ENCODE measurements at regions not wholly inside any gene's neighbourhood (a gene's known extent, or its start where the extent isn't known, plus 50 kb on each side); places are given as distances from the start of the nearest gene placed in this dataset.

DNA sequence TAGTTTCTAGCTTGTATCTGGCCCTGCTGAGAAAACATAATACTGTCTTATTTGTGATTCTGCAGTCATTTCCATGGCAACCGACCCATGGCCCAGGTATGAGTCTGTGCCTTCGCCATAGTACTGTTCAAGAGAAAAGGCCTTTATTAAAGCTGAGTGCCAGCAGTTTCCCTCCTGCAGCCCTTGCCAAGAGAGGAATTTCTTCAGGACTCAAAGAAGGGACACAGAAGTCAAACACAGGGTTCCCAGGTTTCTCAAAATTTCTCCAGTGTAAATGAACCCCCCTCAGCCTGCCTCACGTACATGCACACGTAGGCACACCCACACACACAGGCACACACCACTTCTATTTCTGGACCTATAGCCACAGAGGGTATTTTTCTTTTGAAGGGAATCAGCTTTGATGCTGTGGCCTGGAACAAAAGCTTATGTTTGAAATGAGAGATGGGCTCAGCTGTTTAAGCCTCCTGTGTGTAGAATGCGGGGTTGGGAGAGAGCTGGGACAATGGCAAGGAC lies 269.2 kb downstream of the PDCD6IP start:
- Histone ChIP-seq H3K4me1 (no peaks in the 10 kb centered on the region), H3K36me3 (no peaks in the 10 kb centered on the region), H3K27me3 (no peaks in the 10 kb centered on the region), H3K9me3 (no peaks in the 10 kb centered on the region), H3K4me3 (no peak overlapping the region), H3K27ac (no peak overlapping the region)
- TF ChIP-seq CTCF (IDR thresholded peaks at IDR 0.05) (no peak), POLR2A (IDR thresholded peaks at IDR 0.05) (no peak)
- DNase-seq = no peak
- 44 to 74% methylated on average over 5 of the region's 5 CpGs for WGBS, 2 donors
- intact Hi-C loops (cut with DNase I) = no loop called here

- Histone ChIP-seq H3K27ac (no peak overlapping the region), H3K36me3 (no peaks in the 10 kb centered on the region), H3K9me3 (no peaks in the 10 kb centered on the region), H3K27me3 (no peaks in the 10 kb centered on the region), H3K4me3 (no peak overlapping the region), H3K4me1 (no peaks in the 10 kb centered on the region)
- 85 to 89% methylated on average over 7 of the region's 7 CpGs for WGBS, 2 donors
- TF ChIP-seq POLR2A (IDR thresholded peaks at IDR 0.05) = no peak
- no peak for TF ChIP-seq CTCF (IDR thresholded peaks at IDR 0.05)
- DNase-seq = no peak
- intact Hi-C loops (cut with DNase I) = no loop called here
Observed at GRCh38 chr3:34068505-34068904, 270.1 kb downstream of the PDCD6IP start.

GRCh38 chr3:34070831-34071585 lies 272.6 kb downstream of the PDCD6IP start:
- H3K4me3 ChIP-seq = no peak overlapping the region
- TF ChIP-seq CTCF (IDR thresholded peaks at IDR 0.05) = no peak
- H3K9me3 ChIP-seq = no peaks in the 10 kb centered on the region
- no peaks in the 10 kb centered on the region for H3K27me3 ChIP-seq
- intact Hi-C loops (cut with DNase I) = no loop called here
- 68 to 90% methylated on average over 6 of the region's 6 CpGs for WGBS, 2 donors
- H3K36me3 ChIP-seq = no peaks in the 10 kb centered on the region
- H3K4me1 ChIP-seq = no peaks in the 10 kb centered on the region
- DNase-seq = no peak
- no peak overlapping the region for H3K27ac ChIP-seq

DNA sequence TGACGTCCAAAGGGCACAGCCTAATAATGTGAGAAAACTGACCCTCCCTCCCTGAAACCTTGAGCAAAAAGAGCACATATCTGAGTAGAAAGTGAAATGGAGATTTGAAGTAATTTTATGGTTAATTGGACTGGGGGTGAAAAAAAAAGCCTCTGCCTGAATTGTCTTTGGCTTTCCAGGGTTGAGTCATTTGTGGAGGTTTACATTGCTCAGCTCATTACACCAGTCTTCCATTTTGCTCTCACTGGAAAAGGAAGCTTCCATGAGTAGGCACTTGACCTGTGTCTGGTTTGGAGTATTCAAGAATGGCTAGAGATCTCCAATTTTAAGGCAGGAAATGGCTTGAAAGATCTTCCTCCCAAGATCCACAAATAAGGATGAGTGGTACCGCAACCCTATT lies 273.9 kb downstream of the PDCD6IP start:
- H3K27me3 ChIP-seq = no peaks in the 10 kb centered on the region
- H3K4me3 ChIP-seq = no peak overlapping the region
- H3K36me3 ChIP-seq = no peaks in the 10 kb centered on the region
- TF ChIP-seq CTCF (IDR thresholded peaks at IDR 0.05) (no peak), POLR2A (IDR thresholded peaks at IDR 0.05) (no peak)
- H3K4me1 ChIP-seq = no peaks in the 10 kb centered on the region
- no peak overlapping the region for H3K27ac ChIP-seq
- intact Hi-C loops (cut with DNase I) = no loop called here
- DNase-seq = no peak
- H3K9me3 ChIP-seq = no peaks in the 10 kb centered on the region
- WGBS, 2 donors = 68 to 79% methylated on average over 2 of the region's 2 CpGs

DNA sequence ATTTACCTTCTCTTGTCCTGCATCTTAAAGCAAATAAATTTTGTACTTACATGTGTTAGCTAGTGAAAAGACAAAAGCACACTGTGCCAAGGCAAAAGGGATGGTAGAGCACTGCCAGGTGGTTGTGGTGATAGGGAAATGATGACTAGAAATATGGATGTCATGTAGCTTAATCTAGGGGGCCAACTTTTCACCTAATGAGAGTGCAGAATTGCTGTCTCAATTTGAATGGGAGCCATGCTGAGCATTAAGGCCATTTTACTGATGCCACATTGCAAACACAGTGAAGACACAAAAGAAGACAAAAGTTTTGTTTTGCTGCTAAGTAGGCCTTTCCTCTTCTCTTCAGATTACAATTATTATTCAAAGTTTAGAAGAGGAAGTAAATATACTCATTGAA lies 274.7 kb downstream of the PDCD6IP start:
- no peaks in the 10 kb centered on the region for H3K9me3 ChIP-seq
- DNase-seq = no peak
- H3K27ac ChIP-seq = no peak overlapping the region
- TF ChIP-seq POLR2A (IDR thresholded peaks at IDR 0.05) (no peak), CTCF (IDR thresholded peaks at IDR 0.05) (no peak)
- H3K4me3 ChIP-seq = no peak overlapping the region
- no peaks in the 10 kb centered on the region for H3K4me1 ChIP-seq
- intact Hi-C loops (cut with DNase I) = no loop called here
- no peaks in the 10 kb centered on the region for H3K27me3 ChIP-seq
- no peaks in the 10 kb centered on the region for H3K36me3 ChIP-seq

All from esophagus squamous epithelium (tissue), 5 donors.